HG03469 (cell line): ENCODE measurements at regions not wholly inside any gene's neighbourhood (a gene's known extent, or its start where the extent isn't known, plus 50 kb on each side); places are given as distances from the start of the nearest gene placed in this dataset.
"Not testable (repeated sequence)": the region's sequence is repeated elsewhere in the genome, so short reads cannot be mapped to it uniquely, and the experiment has no call there.

Source experiments
- ATAC-seq: cut with Tn5 transposase; IDR thresholded peaks from one replicate; pipeline ENCODE4 v1.9.1; 2021; ENCODE audit warnings: mild to moderate bottlenecking, moderate library complexity, moderate number of reproducible peaks; ENCODE audit not compliant: unreplicated experiment

DNA sequence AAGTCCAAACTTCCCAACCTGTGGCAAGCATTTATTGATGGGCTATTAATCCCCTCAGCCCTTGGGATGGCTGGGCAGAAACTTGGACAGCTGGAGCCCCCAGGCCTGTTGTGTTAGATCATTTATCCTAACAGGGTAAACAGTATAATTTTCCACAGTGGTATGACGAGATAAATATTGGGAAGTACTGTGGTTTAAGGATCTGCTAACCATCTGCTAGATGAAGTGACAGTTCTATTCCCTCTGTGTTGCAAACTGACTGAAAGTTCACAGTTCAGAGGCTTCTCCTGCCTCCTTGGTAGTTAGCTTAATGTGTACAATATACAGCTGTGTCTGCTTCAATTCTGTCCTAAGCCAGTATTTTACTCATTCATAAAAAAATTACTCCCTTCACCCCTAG lies 127.5 kb upstream of the CHODL start:
- no peak for ATAC-seq

DNA sequence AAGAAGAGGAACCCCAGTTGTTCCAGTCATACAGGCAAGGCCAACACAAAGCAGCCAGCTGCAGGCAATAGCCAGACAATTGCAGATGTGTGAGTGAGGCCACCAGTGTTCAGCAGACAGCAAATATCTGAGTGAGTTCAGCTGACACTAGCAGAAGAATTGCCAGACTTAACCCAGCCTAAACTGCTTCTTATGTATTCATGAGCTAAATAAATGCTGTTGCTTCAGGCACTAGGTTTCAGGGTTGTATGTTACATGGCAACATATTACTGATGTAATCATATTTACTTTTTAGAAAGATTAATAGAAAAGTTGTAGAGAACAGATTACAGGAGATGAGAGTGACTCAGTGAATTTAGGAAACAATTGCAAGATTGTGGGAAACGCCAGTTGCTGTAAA lies 129.8 kb upstream of the CHODL start:
- no peak for ATAC-seq

DNA sequence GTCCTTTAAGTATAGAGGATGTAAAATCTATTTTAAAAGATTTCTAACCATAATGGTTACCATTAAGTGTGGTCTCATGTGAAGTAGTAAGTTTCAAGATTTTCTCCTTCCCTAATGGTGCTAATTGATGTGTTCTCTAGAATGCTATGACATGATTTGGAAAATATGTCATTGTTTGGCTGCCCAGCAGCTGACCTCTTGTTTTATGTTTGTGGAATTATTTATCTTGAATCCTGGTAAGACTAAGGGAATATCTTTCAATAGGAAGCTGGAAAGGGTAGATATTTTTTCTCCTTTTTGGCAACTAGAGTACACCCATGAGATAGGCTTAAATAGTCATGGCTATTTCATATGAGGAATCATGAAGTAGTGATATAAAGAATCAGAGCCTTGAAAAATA lies 139.8 kb upstream of the CHODL start:
- no peak for ATAC-seq

DNA sequence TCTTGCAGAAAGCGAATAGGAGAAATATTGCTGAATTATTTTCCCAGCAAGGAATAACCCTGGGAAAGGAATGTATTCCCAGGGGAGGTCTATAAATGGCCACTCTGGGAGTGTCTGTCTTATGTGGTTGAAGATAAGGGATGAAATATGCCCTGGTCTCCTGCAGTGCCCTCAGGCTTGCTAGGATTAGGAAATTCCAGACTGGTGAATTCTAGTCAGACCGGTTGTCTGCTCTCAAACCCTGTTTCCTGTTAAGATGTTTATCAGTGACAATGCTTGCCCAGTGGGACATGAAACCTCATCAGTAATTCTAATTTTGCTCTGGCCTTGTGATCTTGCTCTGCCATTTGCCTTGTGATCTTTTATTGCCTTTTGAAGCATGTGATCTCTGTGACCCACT lies 148.2 kb upstream of the CHODL start:
- ATAC-seq, result not testable (repeated sequence)

DNA sequence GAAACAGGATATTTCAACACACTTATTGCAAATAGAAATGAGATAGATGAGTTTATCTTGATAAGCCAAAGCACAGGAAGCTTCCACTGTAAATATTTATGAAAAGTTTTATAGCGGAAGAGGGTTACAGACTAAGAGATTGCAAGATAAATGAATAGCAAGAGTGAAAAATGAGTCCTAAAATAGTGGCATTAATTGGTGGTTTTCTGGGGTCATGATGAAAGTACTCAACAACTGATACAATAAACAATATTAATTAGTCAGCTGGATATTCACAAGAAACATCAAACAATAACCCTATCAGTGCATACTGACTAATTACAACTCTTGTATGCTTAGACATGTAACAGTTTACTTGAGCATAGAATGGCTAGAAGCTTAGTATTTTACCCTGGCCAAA lies 154.8 kb upstream of the CHODL start:
- ATAC-seq, result no peak

DNA sequence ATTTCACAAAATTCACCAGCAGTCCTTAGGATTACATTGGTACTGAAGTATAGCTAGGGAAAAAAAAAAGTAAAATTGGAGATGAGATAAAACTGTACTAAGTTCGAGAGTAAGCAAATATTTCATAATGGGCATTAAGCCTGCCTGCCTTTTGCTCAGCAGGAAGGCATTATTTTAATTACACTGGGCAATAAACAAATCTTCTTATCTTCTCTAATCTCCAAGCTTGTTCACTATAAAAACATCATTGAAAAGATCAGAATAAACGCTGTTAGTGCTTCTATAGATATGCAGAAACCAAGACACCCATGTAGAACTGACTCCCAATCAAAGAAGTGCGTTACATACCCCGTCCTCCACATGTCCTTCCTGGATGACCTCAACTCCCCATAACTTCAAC lies 174.2 kb upstream of the CHODL start:
- no peak for ATAC-seq

DNA sequence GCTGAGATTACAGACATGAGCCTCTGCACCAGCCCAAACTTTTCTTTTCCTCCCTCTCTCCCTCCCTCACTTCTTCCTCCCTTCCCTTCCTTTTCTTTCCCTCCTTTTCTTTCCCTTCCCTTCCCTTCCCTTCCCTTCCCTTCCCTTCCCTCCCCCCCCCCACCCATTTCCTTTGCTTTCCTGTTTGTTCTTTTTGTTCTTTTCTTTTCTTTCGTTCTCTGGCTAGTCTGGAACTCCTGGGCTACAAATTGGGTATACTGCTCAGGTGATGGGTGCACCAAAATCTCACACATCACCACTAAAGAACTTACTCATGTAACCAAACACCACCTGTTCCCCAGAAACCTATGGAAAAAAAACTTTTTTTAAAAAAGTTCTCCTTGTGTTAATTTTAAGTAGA lies 174.8 kb upstream of the CHODL start:
- no peak for ATAC-seq

DNA sequence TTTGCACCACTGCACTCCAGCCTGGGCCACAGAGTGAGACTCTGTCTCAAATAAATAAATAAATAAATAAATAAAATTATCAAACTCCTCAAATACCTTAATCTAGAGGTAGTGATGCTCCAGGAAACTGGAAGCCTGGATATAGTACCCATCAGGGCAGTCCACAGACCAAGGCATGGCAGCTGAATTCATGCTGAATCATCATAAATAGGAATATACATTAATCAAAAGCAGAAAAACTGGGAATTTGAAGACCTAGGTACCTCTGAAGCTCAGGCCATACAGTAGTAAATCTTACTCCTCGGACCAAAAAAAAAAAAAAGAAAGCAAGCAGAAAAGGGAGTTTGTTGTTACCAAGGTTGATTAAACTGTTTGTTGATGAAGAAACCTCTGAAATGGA lies 184.2 kb upstream of the CHODL start:
- ATAC-seq, result no peak

DNA sequence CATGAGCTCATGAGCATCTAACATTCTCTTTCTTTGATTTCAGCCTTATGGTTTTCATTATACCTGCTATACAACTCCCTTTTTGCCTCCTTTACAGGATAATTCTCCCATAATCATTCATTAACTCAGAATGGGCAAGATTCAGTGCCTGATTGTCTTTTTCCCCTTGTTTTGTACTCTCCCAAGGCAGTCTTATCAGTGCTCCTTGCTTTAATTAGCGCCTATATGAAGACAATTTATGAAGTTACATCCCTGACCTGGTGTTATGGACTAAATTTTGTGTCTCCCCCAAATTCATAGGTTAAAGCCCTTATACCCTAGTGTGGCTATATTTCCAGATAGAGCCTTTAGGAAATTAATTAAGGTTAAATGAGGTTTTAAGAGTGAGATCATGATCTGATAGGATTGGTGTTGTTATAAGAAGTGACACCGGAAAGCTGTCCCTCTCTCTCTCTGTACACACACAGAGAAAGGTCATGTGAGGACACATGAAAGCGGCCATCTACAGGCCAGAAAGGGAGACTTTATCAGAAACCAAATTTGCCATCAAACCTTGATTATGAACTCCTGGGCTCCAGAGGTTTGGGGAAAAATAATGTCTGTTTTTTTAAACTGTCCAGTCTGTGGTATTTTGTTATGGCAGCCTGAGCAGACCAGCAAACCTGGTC lies 185.8 kb upstream of the CHODL start:
- no peak for ATAC-seq

DNA sequence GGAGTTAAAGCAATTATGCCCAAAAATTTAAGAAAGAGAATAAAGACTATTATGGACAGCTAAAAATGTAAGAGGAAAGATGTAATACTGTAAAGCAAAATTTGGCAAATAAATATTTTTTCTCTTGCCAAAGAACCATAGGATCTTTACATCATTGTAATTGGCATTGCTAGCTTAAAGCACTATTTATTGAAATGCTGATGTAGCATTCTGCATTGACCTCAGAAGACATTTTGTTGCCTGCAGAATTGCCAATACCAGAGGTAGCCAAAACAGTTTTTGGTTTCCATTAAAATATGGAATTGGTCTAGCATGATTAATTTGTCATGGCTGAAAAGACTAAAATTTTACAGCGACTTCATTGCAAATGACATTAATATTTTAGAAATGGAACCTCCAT lies 191.5 kb upstream of the CHODL start:
- ATAC-seq, result no peak

DNA sequence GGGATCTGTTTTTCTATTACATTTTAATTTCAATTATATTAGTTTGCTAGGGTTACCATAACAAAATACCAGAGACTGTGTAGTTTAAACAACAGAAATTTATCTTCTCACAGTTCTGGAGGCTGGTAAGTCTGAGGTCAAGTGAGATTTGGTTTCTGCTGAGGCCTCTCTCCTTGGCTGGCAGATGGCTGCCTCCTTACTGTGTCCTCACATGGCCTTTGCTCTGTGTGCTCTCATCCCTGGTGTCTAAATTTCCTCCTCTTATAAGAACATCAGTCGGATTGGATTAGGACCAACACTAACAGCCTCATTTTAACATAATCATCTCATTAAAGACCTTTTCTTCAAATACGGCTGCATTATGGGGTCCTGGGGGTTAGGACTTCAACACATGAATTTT lies 195.2 kb upstream of the CHODL start:
- ATAC-seq, result no peak

DNA sequence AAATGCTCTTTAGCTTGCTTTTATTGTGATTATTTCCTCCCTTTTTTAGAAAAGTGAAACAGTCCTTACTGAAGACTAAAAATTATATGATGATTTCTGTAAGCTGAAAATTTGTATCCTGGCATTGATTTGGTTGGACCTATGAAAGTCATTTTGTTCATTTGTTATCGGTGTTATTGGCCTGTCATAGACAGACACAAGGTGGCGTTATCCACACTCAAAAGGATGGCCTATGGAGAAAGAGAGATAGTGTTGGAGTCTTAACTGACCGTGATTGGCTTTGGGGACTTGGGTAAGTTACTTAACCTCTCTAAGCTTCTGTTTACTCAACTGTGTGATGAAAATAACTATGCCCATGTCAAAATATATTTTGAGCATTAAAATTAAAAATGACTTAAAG lies 203.6 kb upstream of the CHODL start:
- ATAC-seq, result no peak

DNA sequence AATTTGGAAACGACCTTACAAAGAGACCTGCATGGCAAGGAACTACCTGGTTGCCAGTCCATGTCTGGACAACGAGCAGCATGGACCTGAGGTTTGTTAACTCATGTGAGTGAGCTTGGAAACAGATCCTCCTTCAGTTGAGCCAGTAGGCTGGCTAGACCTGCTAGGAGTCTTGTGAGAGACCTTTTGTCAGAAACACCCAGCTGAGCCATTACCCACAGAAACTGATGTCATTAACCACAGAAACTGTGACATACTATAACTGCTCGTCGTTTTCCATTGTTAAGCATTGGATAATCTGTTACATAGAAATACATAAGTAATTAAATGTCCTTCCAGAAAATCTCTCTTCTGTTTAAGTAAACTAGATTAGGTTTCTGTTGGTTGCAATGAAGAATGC lies 211.1 kb upstream of the C21orf91 start:
- no peak for ATAC-seq

DNA sequence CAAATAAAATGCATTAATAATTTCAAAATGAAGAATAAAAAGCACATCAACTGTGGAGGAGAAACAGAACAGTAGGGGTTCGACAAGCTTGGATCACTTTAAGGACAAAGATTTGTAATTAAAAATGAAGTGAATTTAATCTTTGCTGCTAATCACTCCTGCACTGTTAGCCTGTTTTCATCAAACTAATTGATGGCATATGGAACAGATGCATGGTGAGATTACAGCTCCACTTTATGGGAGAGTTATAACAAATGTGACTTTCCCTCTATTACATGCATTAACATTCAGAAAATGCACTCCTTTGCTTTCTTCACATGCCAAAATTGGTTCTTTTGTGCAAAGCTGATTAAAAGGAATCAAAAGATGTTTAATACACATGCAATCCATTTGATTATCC lies 207.2 kb upstream of the C21orf91 start:
- ATAC-seq, result no peak

DNA sequence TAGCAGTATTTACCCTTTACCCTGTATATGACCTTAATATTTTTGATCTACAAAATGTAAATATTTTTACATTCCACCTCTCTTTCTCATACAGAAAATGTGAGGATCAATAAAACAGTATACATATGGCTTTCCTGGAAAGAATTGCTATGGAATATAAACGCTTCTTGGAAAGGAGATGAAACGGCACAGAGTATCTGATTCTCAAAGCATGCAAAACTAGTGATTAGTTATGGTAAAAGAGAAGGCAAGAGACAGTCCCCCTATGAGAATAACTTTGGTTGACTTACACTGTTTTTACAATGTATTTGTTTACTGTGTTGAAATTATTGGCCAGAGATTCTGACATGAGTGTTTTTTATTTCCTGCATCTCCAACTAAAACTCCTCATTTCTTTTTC lies 204.6 kb upstream of the C21orf91 start:
- ATAC-seq, result no peak

DNA sequence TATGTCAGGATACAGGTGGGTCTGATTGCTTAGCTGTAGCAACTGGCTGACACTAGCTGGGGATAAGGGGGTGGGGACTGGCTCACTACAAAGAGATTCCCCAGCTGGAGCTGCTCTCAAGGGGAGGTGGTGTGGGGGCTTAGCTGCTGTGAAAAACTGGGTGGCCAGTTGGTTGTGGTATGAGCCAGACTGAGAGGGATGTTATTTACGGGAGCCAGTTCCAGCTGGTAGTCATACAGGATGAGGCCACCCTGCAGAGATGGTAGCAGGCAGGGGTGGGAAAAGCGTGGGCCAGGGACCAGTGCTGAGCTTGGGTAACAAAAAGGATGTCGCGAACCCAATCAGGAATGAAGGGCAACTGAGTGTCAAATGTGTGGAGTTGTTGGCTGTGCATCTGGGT lies 204.0 kb upstream of the C21orf91 start:
- no peak for ATAC-seq

DNA sequence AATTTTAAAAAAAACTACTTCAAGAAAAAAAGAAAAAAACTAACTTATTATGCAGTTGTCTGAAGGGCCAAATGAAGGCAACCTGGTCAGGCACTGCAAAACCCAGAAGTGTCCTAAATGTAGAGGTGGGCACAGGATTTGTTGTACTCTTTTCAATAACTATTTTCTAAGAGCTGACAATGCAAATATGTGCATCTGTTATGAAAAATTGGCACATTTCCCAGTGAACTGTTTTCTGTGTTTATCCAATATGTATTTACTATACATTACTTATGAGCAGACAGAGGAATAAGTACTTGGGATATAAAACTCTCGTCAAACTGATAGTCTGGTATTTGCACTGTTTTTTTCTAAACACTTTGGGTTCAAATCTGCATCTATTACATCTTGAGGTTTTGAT lies 188.0 kb upstream of the C21orf91 start:
- no peak for ATAC-seq

DNA sequence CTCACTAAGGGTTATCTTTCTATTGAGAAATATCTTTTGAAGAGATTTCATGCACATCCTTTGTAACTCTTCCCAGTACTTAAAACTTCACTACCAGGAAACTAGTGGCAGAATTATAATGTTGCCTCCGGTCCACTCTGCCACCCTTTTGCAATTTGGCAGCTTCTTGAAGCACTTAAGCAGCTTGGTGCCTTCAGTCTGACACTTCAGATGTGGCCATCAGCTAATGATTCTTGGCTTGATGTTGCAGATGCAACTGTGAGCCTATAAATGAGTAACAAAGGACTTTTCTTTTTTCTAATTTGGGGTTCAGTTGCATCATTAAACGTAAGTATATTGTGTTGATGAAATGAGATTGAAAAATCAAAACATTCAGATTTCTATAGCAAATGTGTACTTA lies 187.5 kb upstream of the C21orf91 start:
- no peak for ATAC-seq

DNA sequence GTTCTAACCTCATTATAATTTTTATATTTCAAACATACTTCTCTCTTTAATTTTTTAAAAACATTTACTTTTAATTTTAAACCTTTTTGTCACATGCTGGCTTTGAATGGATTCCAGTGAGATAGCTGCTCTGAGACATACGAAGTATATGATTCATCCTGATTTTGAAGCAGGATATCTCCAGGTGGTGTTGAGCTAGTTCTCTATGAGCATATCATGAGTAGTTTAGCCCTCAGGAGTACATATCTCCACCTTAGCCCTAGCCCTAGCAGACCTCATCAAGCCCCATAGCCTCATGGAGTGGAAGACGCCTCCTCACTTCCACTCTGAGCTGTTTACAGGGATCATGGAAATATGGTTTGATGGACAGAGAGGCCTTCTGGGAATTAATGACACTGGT lies 183.2 kb upstream of the C21orf91 start:
- ATAC-seq, result no peak

DNA sequence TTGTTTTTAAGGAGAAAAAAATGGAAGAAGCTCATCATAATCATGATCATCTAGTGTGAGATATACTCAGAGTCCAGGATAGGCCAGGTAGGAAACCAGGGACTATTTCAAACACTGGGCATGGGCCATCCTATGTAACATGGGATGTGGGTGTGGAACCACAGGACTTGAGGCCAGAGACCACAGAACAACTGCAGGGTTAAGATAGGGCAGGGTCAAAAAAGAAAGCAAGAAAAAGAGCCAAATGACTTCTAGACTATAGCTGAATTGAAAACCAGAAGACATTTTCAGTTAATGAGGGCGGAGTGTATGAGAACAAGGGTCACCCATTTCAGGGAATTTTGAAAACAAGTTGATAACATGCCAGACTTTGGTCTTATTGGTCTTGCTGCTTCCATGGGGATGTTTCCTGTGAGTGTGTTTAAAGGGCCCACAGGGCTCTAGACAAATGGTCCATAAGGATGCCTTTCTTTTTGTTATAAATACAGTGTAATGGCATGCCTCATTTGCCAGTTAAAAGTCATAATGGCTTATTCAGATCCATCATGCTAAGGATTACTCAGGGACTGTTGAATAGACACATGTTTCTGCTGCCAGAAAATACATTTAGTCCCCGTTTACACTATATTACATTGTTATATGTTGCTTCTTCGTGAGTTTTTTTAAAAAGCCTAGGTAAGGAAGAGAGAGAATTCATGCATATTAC lies 182.0 kb upstream of the C21orf91 start:
- no peak for ATAC-seq

DNA sequence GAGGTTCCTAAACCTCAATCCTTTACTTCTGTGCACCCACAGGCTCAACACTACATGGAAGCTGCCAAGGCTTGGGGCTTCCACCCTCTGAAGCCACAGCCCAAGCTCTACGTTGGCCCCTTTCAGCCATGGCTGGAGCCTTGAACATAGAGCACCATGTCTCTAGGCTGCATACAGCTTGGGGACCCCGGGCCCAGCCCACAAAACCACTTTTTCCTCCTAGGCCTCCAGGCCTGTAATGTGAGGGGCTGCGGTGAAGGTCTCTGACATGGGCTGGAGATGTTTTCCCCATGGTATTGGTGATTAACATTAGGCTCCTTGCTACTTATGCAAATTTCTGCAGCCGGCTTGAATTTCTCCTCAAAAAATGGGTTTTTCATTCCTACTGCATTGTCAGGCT lies 179.4 kb upstream of the C21orf91 start:
- not testable (repeated sequence) for ATAC-seq

DNA sequence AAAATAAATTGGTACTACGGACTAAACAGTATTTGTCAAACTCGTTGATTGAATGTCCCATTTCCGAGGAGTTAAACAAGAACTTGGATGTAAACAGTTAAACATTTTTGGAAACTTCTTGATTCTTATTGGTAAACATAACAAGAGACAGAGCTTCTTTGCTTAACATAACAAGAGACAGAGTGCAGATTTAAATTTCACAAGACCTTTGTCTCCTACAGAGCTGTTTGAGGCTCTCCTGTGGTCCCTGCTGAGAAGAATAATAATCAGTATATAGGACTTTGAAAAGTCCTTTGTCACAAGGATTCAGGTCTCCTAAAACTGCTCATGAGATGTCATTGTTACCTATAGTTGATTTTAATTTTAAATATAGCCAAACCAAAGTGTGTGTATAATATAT lies 170.6 kb upstream of the C21orf91 start:
- ATAC-seq, result no peak

DNA sequence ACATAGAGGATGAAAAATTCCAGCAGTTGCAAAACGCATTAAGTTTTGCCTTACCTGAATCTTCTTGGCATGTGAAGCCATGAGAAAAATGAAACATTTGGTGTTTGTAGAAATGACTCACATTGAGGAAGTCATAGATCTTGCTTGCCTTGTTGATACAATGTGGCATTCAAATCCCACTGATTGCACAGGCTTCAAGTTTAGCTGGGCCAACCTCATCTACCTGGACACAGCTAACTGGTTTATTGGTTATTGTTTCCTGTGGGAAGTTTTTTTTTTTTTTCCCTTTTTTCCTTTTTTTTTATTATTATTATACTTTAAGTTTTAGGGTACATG lies 168.9 kb upstream of the C21orf91 start:
- ATAC-seq, result no peak
